SK-N-SH (cell line): ENCODE measurements at regions not wholly inside any gene's neighbourhood (a gene's known extent, or its start where the extent isn't known, plus 50 kb on each side); places are given as distances from the start of the nearest gene placed in this dataset.

Experiments
- CTCF ChIA-PET: fragments of 300-600, 350-600 bp; formaldehyde crosslinking; extraction: SDS; loops from one replicate; lab custom pipeline; 2021; lab: Yijun Ruan, JAX
- POLR2A ChIA-PET: fragments of 350-600 bp; sonication (Branson Sonifier 250); formaldehyde crosslinking; extraction: SDS; loops from one replicate; lab custom pipeline; 2020; ENCODE audit warnings: antibody characterized with exemption, inconsistent platforms; lab: Yijun Ruan, JAX
- DNase-seq: peaks from one replicate; pipeline ENCODE4 v3.0.0; 2012
- H2AFZ ChIP-seq: fragments of 200-600 bp; sonication (generic); 2 replicates; pipeline ENCODE4 v1.8.1; 2016; ENCODE audit warnings: antibody characterized with exemption, mild to moderate bottlenecking, low read depth
- H3F3A ChIP-seq: fragments of 200-600 bp; sonication (generic); replicated peaks from 2 replicates; pipeline ENCODE3; 2016; ENCODE audit warnings: antibody characterized with exemption, mild to moderate bottlenecking; ENCODE audit not compliant: insufficient read depth
- H3K27ac ChIP-seq, 2 experiments: fragments of 200-500 bp in 1 of 2; fragments of 200-600 bp in 1 of 2; sonication (Bioruptor generic) in 1 of 2; sonication (generic), shearing (Covaris generic) in 1 of 2; 2 replicates each; pipeline versions ENCODE4 v1.5.1 to v1.6.1; 2014 to 2016; ENCODE audit warnings: low read depth in 2 of 2, inconsistent platforms in 1 of 2, low read length in 1 of 2, mild to moderate bottlenecking in 1 of 2, mixed read lengths in 1 of 2
- H3K27me3 ChIP-seq: fragments of 200-600 bp; sonication (generic), shearing (Covaris generic); 2 replicates; pipeline ENCODE4 v1.6.1; 2016; ENCODE audit warnings: mixed run types; ENCODE audit not compliant: insufficient read depth
- H3K36me3 ChIP-seq, 2 experiments: fragments of 200-500 bp in 1 of 2; fragments of 200-600 bp in 1 of 2; sonication (Bioruptor generic) in 1 of 2; sonication (generic) in 1 of 2; replicated peaks in 1 of 2; 2 replicates each; pipeline versions ENCODE3 to v1.5.1; 2014 to 2016; ENCODE audit warnings: low read length in 1 of 2, mild to moderate bottlenecking in 1 of 2; ENCODE audit not compliant: insufficient read depth in 2 of 2, control insufficient read depth in 1 of 2
- H3K4me1 ChIP-seq, 2 experiments: fragments of 200-500 bp in 1 of 2; fragments of 200-600 bp in 1 of 2; sonication (Bioruptor generic) in 1 of 2; sonication (generic), shearing (Covaris generic) in 1 of 2; 2 replicates each; pipeline versions ENCODE4 v1.5.1 to v1.6.1; 2014 to 2016; ENCODE audit warnings: low read depth in 1 of 2, low read length in 1 of 2, mixed run types in 1 of 2; ENCODE audit not compliant: insufficient read depth in 2 of 2, control insufficient read depth in 1 of 2
- H3K4me2 ChIP-seq: fragments of 200-600 bp; sonication (generic), shearing (Covaris generic); 2 replicates; pipeline ENCODE4 v1.6.1; 2017; ENCODE audit warnings: mixed run types
- H3K4me3 ChIP-seq, 2 experiments: fragments of 200-500 bp in 1 of 2; fragments of 200-600 bp in 1 of 2; sonication (Bioruptor generic) in 1 of 2; sonication (generic), shearing (Covaris generic) in 1 of 2; 2 replicates each; pipeline versions ENCODE4 v1.5.1 to v1.8.1; 2014 to 2016; ENCODE audit warnings: low read depth in 2 of 2, inconsistent platforms in 1 of 2, low read length in 1 of 2, mild to moderate bottlenecking in 1 of 2, mixed read lengths in 1 of 2, moderate library complexity in 1 of 2
- H3K79me2 ChIP-seq: fragments of 200-600 bp; sonication (generic); 2 replicates; pipeline ENCODE4 v1.8.1; 2017; ENCODE audit warnings: mild to moderate bottlenecking; ENCODE audit not compliant: insufficient read depth
- H3K9ac ChIP-seq: fragments of 200-600 bp; sonication (generic); 2 replicates; pipeline ENCODE4 v1.6.1; 2017; ENCODE audit warnings: mixed run types
- H3K9me2 ChIP-seq: fragments of 200-600 bp; sonication (generic); 2 replicates; pipeline ENCODE4 v1.6.1; 2017; ENCODE audit warnings: mixed run types
- H3K9me3 ChIP-seq: fragments of 200-600 bp; sonication (generic); 2 replicates; pipeline ENCODE4 v1.6.1; 2017; ENCODE audit warnings: mixed run types, mild to moderate bottlenecking, moderate library complexity
- H4K20me1 ChIP-seq: fragments of 200-600 bp; sonication (generic); 2 replicates; pipeline ENCODE4 v1.6.1; 2017; ENCODE audit warnings: mild to moderate bottlenecking, mixed run types; ENCODE audit not compliant: insufficient read depth
- CHD2 ChIP-seq: fragments of 150-350 bp; IDR thresholded peaks from 2 replicates; pipeline ENCODE4 v1.6.1; 2018; ENCODE audit warnings: low read length; ENCODE audit not compliant: partially characterized antibody
- EP300 ChIP-seq, 2 experiments: IDR thresholded peaks; 2 replicates each; pipeline versions ENCODE4 v1.4.0 to v1.6.1; 2012; ENCODE audit warnings: borderline replicate concordance in 1 of 2, low read depth in 1 of 2, low read length in 1 of 2
- EZH2phosphoT487 ChIP-seq: fragments of 200-600 bp; sonication (generic); IDR thresholded peaks from 2 replicates; pipeline ENCODE4 v1.6.1; 2017; ENCODE audit warnings: low read depth, mixed run types, mild to moderate bottlenecking, antibody characterized with exemption, moderate library complexity, borderline replicate concordance
- FOSL2 ChIP-seq: IDR thresholded peaks from 2 replicates; pipeline ENCODE4 v1.4.0; 2012; ENCODE audit warnings: low read depth, mild to moderate bottlenecking, moderate library complexity, borderline replicate concordance
- FOXJ3 ChIP-seq: sonication (generic); formaldehyde crosslinking; IDR thresholded peaks from 2 replicates; pipeline ENCODE4 v1.5.1; 2020; ENCODE audit warnings: mild to moderate bottlenecking, missing genetic modification reagents
- FOXM1 ChIP-seq: IDR thresholded peaks from 2 replicates; pipeline ENCODE4 v1.4.0; 2012; ENCODE audit warnings: low read depth, mild to moderate bottlenecking
- GABPA ChIP-seq: IDR thresholded peaks from 2 replicates; pipeline ENCODE4 v1.4.0; 2012; ENCODE audit warnings: low read depth, mild to moderate bottlenecking
- MEF2A ChIP-seq: IDR thresholded peaks from 2 replicates; pipeline ENCODE4 v1.4.0; 2012; ENCODE audit warnings: low read depth, borderline replicate concordance
- MXI1 ChIP-seq: IDR thresholded peaks from 2 replicates; pipeline ENCODE4 v1.6.1; 2012; ENCODE audit warnings: mild to moderate bottlenecking, low read depth, low read length, improper control_type of control experiment
- NFIC ChIP-seq: IDR thresholded peaks from 2 replicates; pipeline ENCODE4 v1.4.0; 2012; ENCODE audit warnings: borderline replicate concordance
- NRF1 ChIP-seq: IDR thresholded peaks from 2 replicates; pipeline ENCODE4 v1.6.1; 2012; ENCODE audit warnings: low read depth, mild to moderate bottlenecking, low read length
- PBX3 ChIP-seq: IDR thresholded peaks from 2 replicates; pipeline ENCODE4; 2012
- POLR2AphosphoS5 ChIP-seq: IDR thresholded peaks from 2 replicates; pipeline ENCODE4 v1.6.1; 2012; ENCODE audit warnings: low read depth, low read length
- RAD21 ChIP-seq: IDR thresholded peaks from 2 replicates; pipeline ENCODE4 v1.6.1; 2012; ENCODE audit warnings: mild to moderate bottlenecking, low read length
- RCOR1 ChIP-seq: fragments of 150-350 bp; IDR thresholded peaks from 2 replicates; pipeline ENCODE4 v1.6.1; 2017; ENCODE audit warnings: antibody characterized with exemption, low read length
- RXRA ChIP-seq: IDR thresholded peaks from 2 replicates; pipeline ENCODE4 v1.4.0; 2012; ENCODE audit warnings: low read depth, mild to moderate bottlenecking, borderline replicate concordance
- TEAD4 ChIP-seq: IDR thresholded peaks from 2 replicates; pipeline ENCODE4 v1.4.0; 2012; ENCODE audit warnings: mild to moderate bottlenecking, borderline replicate concordance; ENCODE audit not compliant: insufficient read depth
- USF2 ChIP-seq: fragments of 150-350 bp; IDR thresholded peaks from 2 replicates; pipeline ENCODE4 v1.6.1; 2017; ENCODE audit warnings: antibody characterized with exemption, low read length, low read depth, borderline replicate concordance
- ZBTB33 ChIP-seq: IDR thresholded peaks from 2 replicates; pipeline ENCODE4 v1.4.0; 2012; ENCODE audit warnings: low read depth, borderline replicate concordance
- WGBS: methylation state at CpG from one replicate; pipeline ENCODE4 v1.1.6; 2017; ENCODE audit warnings: low lambda C conversion rate; 5-methylcytosine and 5-hydroxymethylcytosine counted together
- TF ChIP-seq, protein P1 (sequence below): IDR thresholded peaks from 2 replicates; pipeline ENCODE4 v1.4.0; 2012; ENCODE audit warnings: low read depth
- TF ChIP-seq, protein P2 (sequence below): fragments of 150-350 bp; IDR thresholded peaks from 2 replicates; pipeline ENCODE4 v1.6.1; 2016; ENCODE audit warnings: mild to moderate bottlenecking, low read depth, low read length
- TF ChIP-seq, protein P3 (sequence below): IDR thresholded peaks from 2 replicates; pipeline ENCODE4 v1.4.0; 2012; ENCODE audit warnings: low read depth, borderline replicate concordance

DNA sequence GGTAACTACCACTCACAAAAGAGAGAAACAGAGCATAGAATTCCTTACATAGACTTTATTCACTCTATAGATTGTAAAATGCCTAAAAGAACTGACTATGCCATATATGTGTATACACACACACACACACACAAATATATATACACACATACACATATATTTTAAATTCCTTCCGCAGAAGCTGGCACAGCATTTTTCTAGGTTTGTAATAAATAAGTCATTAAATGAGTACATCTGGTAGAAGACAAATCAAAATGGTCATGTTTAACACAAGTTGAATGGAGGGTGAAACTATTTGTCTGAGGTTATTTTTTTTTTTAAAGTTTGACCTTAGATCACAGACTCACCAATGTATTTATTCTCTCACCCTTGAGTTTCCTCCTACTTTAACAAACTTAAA is 58.2 kb downstream of the CCER1 start:
- H3K27me3 ChIP-seq, result no peaks in the 10 kb centered on the region
- peak overlapping the region in 1 of 2 experiments; percentile 79; a peak in 2 of 4 replicates for H3K27ac ChIP-seq
- peak overlapping the region; percentile 12; the same call in 1 of the 2 replicates for H3K4me2 ChIP-seq
- no peaks in the 10 kb centered on the region for H3K79me2 ChIP-seq
- H4K20me1 ChIP-seq, result no peaks in the 10 kb centered on the region
- no peak overlapping the region for H3K4me3 ChIP-seq
- POLR2A ChIA-PET, result no interaction called here
- 88% methylated on average over 1 of the region's 1 CpG for WGBS
- H2AFZ ChIP-seq, result peak overlapping the region; percentile 45; the same call in 1 of the 2 replicates
- H3K9ac ChIP-seq, result no peak overlapping the region
- CTCF ChIA-PET, result no interaction called here
- DNase-seq, result no peak
- H3K9me2 ChIP-seq, result no peaks in the 10 kb centered on the region
- no peak for TF ChIP-seq NFIC
- TF ChIP-seq RCOR1, result no peak
- TF ChIP-seq POLR2AphosphoS5, result no peak
- peaks cover 0 to 21% of the 10 kb centered on the region in 2 experiments; a peak in 1 of 4 replicates for H3K4me1 ChIP-seq
- H3K9me3 ChIP-seq, result no peaks in the 10 kb centered on the region
- H3F3A ChIP-seq, result peaks cover 20% of the 10 kb centered on the region
- H3K36me3 ChIP-seq, result no peaks in the 10 kb centered on the region

- CTCF ChIA-PET, result interaction anchor here (0.6 kb wide), 1 partner anchor 64 kb away, joined by 3 read pairs; no protein-coding TSS in a partner anchor
- H2AFZ ChIP-seq, result 0 out of 2 replicates have a peak overlapping the region, but pooled peaks have one; percentile 45
- no peaks in the 10 kb centered on the region for H3K79me2 ChIP-seq
- no peaks in the 10 kb centered on the region for H4K20me1 ChIP-seq
- no peaks in the 10 kb centered on the region for H3K9me3 ChIP-seq
- peak overlapping the region in 1 of 2 experiments; percentile 79; a peak in 2 of 4 replicates for H3K27ac ChIP-seq
- no peaks in the 10 kb centered on the region for H3K27me3 ChIP-seq
- no peaks in the 10 kb centered on the region for H3K36me3 ChIP-seq
- POLR2A ChIA-PET, result no interaction called here
- H3K4me1 ChIP-seq, result peaks cover 0 to 21% of the 10 kb centered on the region in 2 experiments; a peak in 1 of 4 replicates
- no peak overlapping the region for H3K4me3 ChIP-seq
- no peak overlapping the region for H3K4me2 ChIP-seq
- no peak overlapping the region for H3K9ac ChIP-seq
- no peak for DNase-seq
- no peaks in the 10 kb centered on the region for H3K9me2 ChIP-seq
- peaks cover 20% of the 10 kb centered on the region for H3F3A ChIP-seq
- TF ChIP-seq GABPA (no peak), POLR2AphosphoS5 (no peak), EP300 (IDR thresholded peaks at IDR 0.05; ENCODE audit: borderline replicate concordance in 1 of 2, low read depth in 1 of 2, low read length in 1 of 2) (0 out of 4 replicates have a peak, but pooled peaks of 1 of the 2 experiments have one; percentile 15), FOXM1 (no peak), RCOR1 (no peak), MXI1 (no peak), FOXJ3 (CRISPR knock-in tag) (no peak), CHD2 (no peak), ZBTB33 (no peak), RXRA (no peak), RAD21 (no peak), MEF2A (no peak), NRF1 (no peak), USF2 (no peak), FOSL2 (peak; percentile 56; the same call in 1 of the 2 replicates), TEAD4 (0 out of 2 replicates have a peak, but pooled peaks have one; percentile 40), EZH2phosphoT487 (no peak), PBX3 (peak; percentile 71)
- TF ChIP-seq, protein P1, sequence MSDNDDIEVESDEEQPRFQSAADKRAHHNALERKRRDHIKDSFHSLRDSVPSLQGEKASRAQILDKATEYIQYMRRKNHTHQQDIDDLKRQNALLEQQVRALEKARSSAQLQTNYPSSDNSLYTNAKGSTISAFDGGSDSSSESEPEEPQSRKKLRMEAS, result no peak
- TF ChIP-seq, protein P2, sequence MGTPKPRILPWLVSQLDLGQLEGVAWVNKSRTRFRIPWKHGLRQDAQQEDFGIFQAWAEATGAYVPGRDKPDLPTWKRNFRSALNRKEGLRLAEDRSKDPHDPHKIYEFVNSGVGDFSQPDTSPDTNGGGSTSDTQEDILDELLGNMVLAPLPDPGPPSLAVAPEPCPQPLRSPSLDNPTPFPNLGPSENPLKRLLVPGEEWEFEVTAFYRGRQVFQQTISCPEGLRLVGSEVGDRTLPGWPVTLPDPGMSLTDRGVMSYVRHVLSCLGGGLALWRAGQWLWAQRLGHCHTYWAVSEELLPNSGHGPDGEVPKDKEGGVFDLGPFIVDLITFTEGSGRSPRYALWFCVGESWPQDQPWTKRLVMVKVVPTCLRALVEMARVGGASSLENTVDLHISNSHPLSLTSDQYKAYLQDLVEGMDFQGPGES, result no peak
- TF ChIP-seq, protein P3, sequence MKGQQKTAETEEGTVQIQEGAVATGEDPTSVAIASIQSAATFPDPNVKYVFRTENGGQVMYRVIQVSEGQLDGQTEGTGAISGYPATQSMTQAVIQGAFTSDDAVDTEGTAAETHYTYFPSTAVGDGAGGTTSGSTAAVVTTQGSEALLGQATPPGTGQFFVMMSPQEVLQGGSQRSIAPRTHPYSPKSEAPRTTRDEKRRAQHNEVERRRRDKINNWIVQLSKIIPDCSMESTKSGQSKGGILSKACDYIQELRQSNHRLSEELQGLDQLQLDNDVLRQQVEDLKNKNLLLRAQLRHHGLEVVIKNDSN, result peak; percentile 9; the same call in 1 of the 2 replicates
Measured at GRCh38 chr12:90896164-90896563, 58.8 kb downstream of the CCER1 start.
